ENCODE measurements at regions not wholly inside any gene's neighbourhood (a gene's known extent, or its start where the extent isn't known, plus 50 kb on each side); places are given as distances from the start of the nearest gene placed in this dataset.

- no peak for TF ChIP-seq CTCF (IDR thresholded peaks at IDR 0.05; ENCODE audit: low read depth, low read length)
- Histone ChIP-seq H3K9me3 (ENCODE audit: control insufficient read depth, insufficient read depth, low read length) (no peaks in the 10 kb centered on the region), H3K27ac (ENCODE audit: low read depth, low read length) (no peak overlapping the region), H3K27me3 (ENCODE audit: control insufficient read depth, insufficient read depth, low read length) (no peaks in the 10 kb centered on the region), H3K4me3 (ENCODE audit: low read depth, low read length) (no peak overlapping the region)
- ChIA-PET CTCF (interaction anchor here (1.1 kb wide), 1 partner anchor 28 kb away, joined by 6 read pairs; no protein-coding TSS in a partner anchor), POLR2A (no interaction called here)
- no peak for DNase-seq (ENCODE audit: low read depth, low spot score)
Observed at GRCh38 chrX:16464369-16464768, 185.6 kb upstream of the S100G start.

GRCh38 chrX:16465081-16465876, 184.7 kb upstream of the S100G start:
- POLR2A ChIA-PET, result no interaction called here
- no peaks in the 10 kb centered on the region for H3K27me3 ChIP-seq (ENCODE audit: control insufficient read depth, insufficient read depth, low read length)
- no peak for DNase-seq (ENCODE audit: low read depth, low spot score)
- H3K27ac ChIP-seq (ENCODE audit: low read depth, low read length), result no peak overlapping the region
- H3K9me3 ChIP-seq (ENCODE audit: control insufficient read depth, insufficient read depth, low read length), result no peaks in the 10 kb centered on the region
- no peak overlapping the region for H3K4me3 ChIP-seq (ENCODE audit: low read depth, low read length)
- TF ChIP-seq CTCF (IDR thresholded peaks at IDR 0.05; ENCODE audit: low read depth, low read length), result no peak
- CTCF ChIA-PET, result interaction anchor here (1.1 kb wide), 1 partner anchor 29 kb away, joined by 5 read pairs; no protein-coding TSS in a partner anchor

GRCh38 chrX:16466640-16467432, 183.1 kb upstream of the S100G start:
- Histone ChIP-seq H3K27me3 (ENCODE audit: control insufficient read depth, insufficient read depth, low read length) (no peaks in the 10 kb centered on the region), H3K9me3 (ENCODE audit: control insufficient read depth, insufficient read depth, low read length) (no peaks in the 10 kb centered on the region), H3K27ac (ENCODE audit: low read depth, low read length) (no peak overlapping the region), H3K4me3 (ENCODE audit: low read depth, low read length) (no peak overlapping the region)
- POLR2A ChIA-PET, result no interaction called here
- TF ChIP-seq CTCF (IDR thresholded peaks at IDR 0.05; ENCODE audit: low read depth, low read length), result no peak
- CTCF ChIA-PET, result interaction anchor here (1.1 kb wide), 2 partner anchors 30 to 31 kb away, joined by 5 read pairs; no protein-coding TSS in a partner anchor
- no peak for DNase-seq (ENCODE audit: low read depth, low spot score)

GRCh38 chrX:16469870-16470269, 180.1 kb upstream of the S100G start:
- Histone ChIP-seq H3K27ac (ENCODE audit: low read depth, low read length) (no peak overlapping the region), H3K9me3 (ENCODE audit: control insufficient read depth, insufficient read depth, low read length) (no peaks in the 10 kb centered on the region), H3K4me3 (ENCODE audit: low read depth, low read length) (no peak overlapping the region), H3K27me3 (ENCODE audit: control insufficient read depth, insufficient read depth, low read length) (no peaks in the 10 kb centered on the region)
- no peak for TF ChIP-seq CTCF (IDR thresholded peaks at IDR 0.05; ENCODE audit: low read depth, low read length)
- ChIA-PET POLR2A (no interaction called here), CTCF (no interaction called here)
- no peak for DNase-seq (ENCODE audit: low read depth, low spot score)

- ChIA-PET POLR2A (no interaction called here), CTCF (no interaction called here)
- TF ChIP-seq CTCF (IDR thresholded peaks at IDR 0.05; ENCODE audit: low read depth, low read length), result no peak
- no peak overlapping the region for H3K27ac ChIP-seq (ENCODE audit: low read depth, low read length)
- DNase-seq (ENCODE audit: low read depth, low spot score), result no peak
- H3K4me3 ChIP-seq (ENCODE audit: low read depth, low read length), result no peak overlapping the region
- H3K9me3 ChIP-seq (ENCODE audit: control insufficient read depth, insufficient read depth, low read length), result no peaks in the 10 kb centered on the region
- H3K27me3 ChIP-seq (ENCODE audit: control insufficient read depth, insufficient read depth, low read length), result no peaks in the 10 kb centered on the region
Observed at GRCh38 chrX:16472345-16472744, 177.6 kb upstream of the S100G start.
